H9 (cell line): ENCODE measurements at regions not wholly inside any gene's neighbourhood (a gene's known extent, or its start where the extent isn't known, plus 50 kb on each side); places are given as distances from the start of the nearest gene placed in this dataset.

Source experiments
- DNase-seq: peaks from one replicate; pipeline ENCODE4 v3.0.0-alpha.2; 2017
- H2AFZ ChIP-seq: one replicate; pipeline ENCODE4 v1.6.1; 2013; ENCODE audit warnings: mild to moderate bottlenecking, low read length, control low read depth, moderate library complexity
- H2AK5ac ChIP-seq: 2 replicates; pipeline ENCODE4 v1.6.1; 2013; ENCODE audit warnings: low read length, control low read depth, mixed read lengths; ENCODE audit not compliant: insufficient read length
- H2BK120ac ChIP-seq: one replicate; pipeline ENCODE4 v1.6.1; 2013; ENCODE audit warnings: low read depth, mild to moderate bottlenecking, low read length, control low read depth, inconsistent platforms; ENCODE audit not compliant: poor library complexity, severe bottlenecking
- H2BK12ac ChIP-seq: 2 replicates; pipeline ENCODE4 v1.6.1; 2013; ENCODE audit warnings: low read length, control low read depth, mixed read lengths, low read depth; ENCODE audit not compliant: insufficient read length
- H2BK15ac ChIP-seq: 2 replicates; pipeline ENCODE4 v1.6.1; 2013; ENCODE audit warnings: low read depth, low read length, control low read depth
- H2BK20ac ChIP-seq: one replicate; pipeline ENCODE4 v1.6.1; 2013; ENCODE audit warnings: low read depth, mild to moderate bottlenecking, low read length, control low read depth, inconsistent platforms; ENCODE audit not compliant: poor library complexity, severe bottlenecking
- H2BK5ac ChIP-seq: 2 replicates; pipeline ENCODE4 v1.6.1; 2013; ENCODE audit warnings: low read length, control low read depth, mixed read lengths; ENCODE audit not compliant: insufficient read length
- H3K14ac ChIP-seq: 2 replicates; pipeline ENCODE4 v1.6.1; 2013; ENCODE audit warnings: low read length, control low read depth; ENCODE audit not compliant: insufficient read depth
- H3K18ac ChIP-seq: 2 replicates; pipeline ENCODE4 v1.6.1; 2013; ENCODE audit warnings: low read depth, mild to moderate bottlenecking, mixed read lengths, low read length, control low read depth; ENCODE audit not compliant: insufficient read length
- H3K23ac ChIP-seq: 2 replicates; pipeline ENCODE4 v1.6.1; 2013; ENCODE audit warnings: low read length, control low read depth, mixed read lengths, low read depth; ENCODE audit not compliant: insufficient read length
- H3K23me2 ChIP-seq: 2 replicates; pipeline ENCODE4 v1.6.1; 2013; ENCODE audit warnings: low read depth, mild to moderate bottlenecking, mixed read lengths, low read length, control low read depth; ENCODE audit not compliant: insufficient read length, poor library complexity, severe bottlenecking
- H3K27ac ChIP-seq: 2 replicates; pipeline ENCODE4 v1.5.1; 2013; ENCODE audit warnings: low read length, control low read depth, mixed read lengths, low read depth; ENCODE audit not compliant: insufficient read length
- H3K27me3 ChIP-seq: 2 replicates; pipeline ENCODE4 v1.6.1; 2013; ENCODE audit warnings: low read length, control low read depth, inconsistent platforms; ENCODE audit not compliant: insufficient read depth
- H3K4ac ChIP-seq: 2 replicates; pipeline ENCODE4 v1.6.1; 2013; ENCODE audit warnings: low read depth, mild to moderate bottlenecking, control low read depth, inconsistent platforms, low read length, moderate library complexity
- H3K4me1 ChIP-seq: 2 replicates; pipeline ENCODE4 v1.6.1; 2013; ENCODE audit warnings: low read length, control low read depth, inconsistent platforms; ENCODE audit not compliant: insufficient read depth
- H3K4me2 ChIP-seq: 2 replicates; pipeline ENCODE4 v1.6.1; 2013; ENCODE audit warnings: low read length, control low read depth, mixed read lengths; ENCODE audit not compliant: insufficient read length, insufficient read depth
- H3K56ac ChIP-seq: 2 replicates; pipeline ENCODE4 v1.6.1; 2013; ENCODE audit warnings: low read depth, mild to moderate bottlenecking, mixed read lengths, low read length, control low read depth; ENCODE audit not compliant: insufficient read length
- H3K79me1 ChIP-seq: 2 replicates; pipeline ENCODE4 v1.6.1; 2013; ENCODE audit warnings: low read depth, mild to moderate bottlenecking, moderate library complexity, low read length, control low read depth, inconsistent platforms; ENCODE audit not compliant: insufficient read depth, poor library complexity, severe bottlenecking
- H3K79me2 ChIP-seq: 2 replicates; pipeline ENCODE4 v1.6.1; 2013; ENCODE audit warnings: low read length, control low read depth, inconsistent platforms; ENCODE audit not compliant: insufficient read depth
- H3K9ac ChIP-seq: 2 replicates; pipeline ENCODE4 v1.6.1; 2013; ENCODE audit warnings: low read length, control low read depth, mixed read lengths; ENCODE audit not compliant: insufficient read length; ENCODE audit errors: extremely low read depth
- H3K9me3 ChIP-seq: one replicate; pipeline ENCODE4 v1.6.1; 2013; ENCODE audit warnings: low read depth, low read length, inconsistent platforms; ENCODE audit not compliant: control insufficient read depth
- H3T11ph ChIP-seq: one replicate; pipeline ENCODE4 v1.6.1; 2013; ENCODE audit warnings: mild to moderate bottlenecking, low read length, control low read depth, inconsistent platforms
- H4K20me1 ChIP-seq: one replicate; pipeline ENCODE4 v1.6.1; 2013; ENCODE audit not compliant: control insufficient read depth, insufficient read length, insufficient read depth
- H4K5ac ChIP-seq: 2 replicates; pipeline ENCODE4 v1.6.1; 2013; ENCODE audit warnings: low read depth, mild to moderate bottlenecking, mixed read lengths, low read length, control low read depth; ENCODE audit not compliant: insufficient read length
- H4K8ac ChIP-seq: replicated peaks from 2 replicates; pipeline ENCODE4 v1.6.1; 2013; ENCODE audit warnings: low read length, control low read depth, mixed read lengths, low read depth; ENCODE audit not compliant: insufficient read length
- H4K91ac ChIP-seq: 2 replicates; pipeline ENCODE4 v1.6.1; 2013; ENCODE audit warnings: low read depth, mild to moderate bottlenecking, moderate library complexity, mixed read lengths, low read length, control low read depth; ENCODE audit not compliant: insufficient read length
- H3K27ac Mint-ChIP-seq, 3 experiments: 2 replicates in 2 of 3; 3 replicates in 1 of 3; pipeline ENCODE4 v1.8.0; 2020 to 2021; ENCODE audit warnings: mixed read lengths in 3 of 3, mild to moderate bottlenecking in 1 of 3, moderate library complexity in 1 of 3
- H3K27me3 Mint-ChIP-seq: 2 replicates; pipeline ENCODE4 v1.8.0; 2021; ENCODE audit warnings: low read depth, mild to moderate bottlenecking, moderate library complexity, mixed read lengths
- H3K36me3 Mint-ChIP-seq, 3 experiments: 2 replicates in 2 of 3; 3 replicates in 1 of 3; pipeline ENCODE4 v1.8.0; 2020 to 2021; ENCODE audit warnings: low read depth in 3 of 3, mixed read lengths in 3 of 3; ENCODE audit not compliant: insufficient read depth in 1 of 3
- H3K4me1 Mint-ChIP-seq, 2 experiments: 2 replicates each; pipeline ENCODE4 v1.8.0; 2020; ENCODE audit warnings: mixed read lengths in 2 of 2
- H3K4me3 Mint-ChIP-seq, 2 experiments: 2 replicates in 1 of 2; 3 replicates in 1 of 2; pipeline ENCODE4 v1.8.0; 2020 to 2021; ENCODE audit warnings: mild to moderate bottlenecking in 2 of 2, mixed read lengths in 2 of 2, moderate library complexity in 1 of 2
- H3K9me3 Mint-ChIP-seq, 2 experiments: 2 replicates in 1 of 2; 3 replicates in 1 of 2; pipeline ENCODE4 v1.8.0; 2020; ENCODE audit warnings: mild to moderate bottlenecking in 2 of 2, mixed read lengths in 2 of 2, moderate library complexity in 1 of 2
- WGBS: extraction: QIAGEN DNeasy Blood & Tissue Kit; methylation state at CpG from one replicate; pipeline ENCODE4 v1.1.7; 2013; ENCODE audit warnings: missing lambda C conversion rate, low lambda C conversion rate, mixed read lengths; ENCODE audit not compliant: insufficient read length; ENCODE audit errors: extremely low coverage; 5-methylcytosine and 5-hydroxymethylcytosine counted together
- TF ChIP-seq, protein P1 (sequence below): fragments of 200-600 bp; sonication (generic); conservative IDR thresholded peaks from 3 replicates; pipeline ENCODE4 v1.8.0; 2021; ENCODE audit warnings: antibody characterized with exemption, mild to moderate bottlenecking

DNA sequence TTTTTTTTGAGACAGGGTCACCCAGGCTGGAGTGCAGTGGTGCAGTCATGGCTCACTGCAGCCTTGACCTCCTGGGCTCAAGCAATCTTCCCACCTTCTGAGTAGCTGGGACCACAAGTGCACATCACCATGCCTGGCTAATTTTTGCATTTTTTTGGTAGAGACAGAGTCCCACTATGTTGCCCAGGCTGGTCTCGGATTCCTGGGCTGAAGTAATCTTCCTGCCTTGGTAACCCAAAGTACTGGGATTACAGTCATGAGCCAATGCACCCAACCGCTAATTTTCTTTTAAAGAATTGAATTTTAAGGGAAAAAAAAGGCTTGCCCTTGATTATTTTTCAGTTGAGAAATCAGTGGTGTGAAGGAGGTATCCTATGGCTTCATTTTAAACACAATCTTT is 334.0 kb downstream of the SOX2 start:
- Histone ChIP-seq H3K4me2 (no peak overlapping the region), H3K23ac (no peak overlapping the region), H3K27ac (no peak overlapping the region), H2AK5ac (no peak overlapping the region), H3K18ac (no peak overlapping the region), H2BK5ac (no peak overlapping the region), H4K8ac (no peak overlapping the region), H2BK15ac (no peak overlapping the region), H4K5ac (no peak overlapping the region), H3K9me3 (no peaks in the 10 kb centered on the region), H3K23me2 (no peaks in the 10 kb centered on the region), H2AFZ (no peak overlapping the region), H4K91ac (no peak overlapping the region), H4K20me1 (no peaks in the 10 kb centered on the region), H3K4me1 (no peaks in the 10 kb centered on the region), H3K27me3 (no peaks in the 10 kb centered on the region), H2BK120ac (no peak overlapping the region), H3K4ac (no peak overlapping the region), H3T11ph (no peak overlapping the region), H3K56ac (no peak overlapping the region), H3K14ac (no peak overlapping the region), H3K79me1 (no peaks in the 10 kb centered on the region), H2BK12ac (no peak overlapping the region), H2BK20ac (no peak overlapping the region), H3K79me2 (no peaks in the 10 kb centered on the region), H3K9ac (no peak overlapping the region)
- Mint-ChIP-seq H3K27ac (no peak overlapping the region), H3K36me3 (peaks cover 0 to 4% (median 0%) of the 10 kb centered on the region in 3 experiments; a peak in 1 of 7 replicates), H3K4me3 (no peak overlapping the region), H3K27me3 (no peaks in the 10 kb centered on the region), H3K4me1 (peaks cover 0 to 3% of the 10 kb centered on the region in 2 experiments; a peak in 2 of 4 replicates), H3K9me3 (peaks cover 0 to 3% of the 10 kb centered on the region in 2 experiments; a peak in 1 of 5 replicates)
- TF ChIP-seq, protein P1, sequence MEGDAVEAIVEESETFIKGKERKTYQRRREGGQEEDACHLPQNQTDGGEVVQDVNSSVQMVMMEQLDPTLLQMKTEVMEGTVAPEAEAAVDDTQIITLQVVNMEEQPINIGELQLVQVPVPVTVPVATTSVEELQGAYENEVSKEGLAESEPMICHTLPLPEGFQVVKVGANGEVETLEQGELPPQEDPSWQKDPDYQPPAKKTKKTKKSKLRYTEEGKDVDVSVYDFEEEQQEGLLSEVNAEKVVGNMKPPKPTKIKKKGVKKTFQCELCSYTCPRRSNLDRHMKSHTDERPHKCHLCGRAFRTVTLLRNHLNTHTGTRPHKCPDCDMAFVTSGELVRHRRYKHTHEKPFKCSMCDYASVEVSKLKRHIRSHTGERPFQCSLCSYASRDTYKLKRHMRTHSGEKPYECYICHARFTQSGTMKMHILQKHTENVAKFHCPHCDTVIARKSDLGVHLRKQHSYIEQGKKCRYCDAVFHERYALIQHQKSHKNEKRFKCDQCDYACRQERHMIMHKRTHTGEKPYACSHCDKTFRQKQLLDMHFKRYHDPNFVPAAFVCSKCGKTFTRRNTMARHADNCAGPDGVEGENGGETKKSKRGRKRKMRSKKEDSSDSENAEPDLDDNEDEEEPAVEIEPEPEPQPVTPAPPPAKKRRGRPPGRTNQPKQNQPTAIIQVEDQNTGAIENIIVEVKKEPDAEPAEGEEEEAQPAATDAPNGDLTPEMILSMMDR = no peak
- WGBS = no CpG with 5 or more reads among the region's 2 CpGs
- no peak for DNase-seq
